ENCODE measurements at regions not wholly inside any gene's neighbourhood (a gene's known extent, or its start where the extent isn't known, plus 50 kb on each side); places are given as distances from the start of the nearest gene placed in this dataset.
A peak's percentile ranks its signal among the peaks of the same experiment; 100 is the strongest.

DNA sequence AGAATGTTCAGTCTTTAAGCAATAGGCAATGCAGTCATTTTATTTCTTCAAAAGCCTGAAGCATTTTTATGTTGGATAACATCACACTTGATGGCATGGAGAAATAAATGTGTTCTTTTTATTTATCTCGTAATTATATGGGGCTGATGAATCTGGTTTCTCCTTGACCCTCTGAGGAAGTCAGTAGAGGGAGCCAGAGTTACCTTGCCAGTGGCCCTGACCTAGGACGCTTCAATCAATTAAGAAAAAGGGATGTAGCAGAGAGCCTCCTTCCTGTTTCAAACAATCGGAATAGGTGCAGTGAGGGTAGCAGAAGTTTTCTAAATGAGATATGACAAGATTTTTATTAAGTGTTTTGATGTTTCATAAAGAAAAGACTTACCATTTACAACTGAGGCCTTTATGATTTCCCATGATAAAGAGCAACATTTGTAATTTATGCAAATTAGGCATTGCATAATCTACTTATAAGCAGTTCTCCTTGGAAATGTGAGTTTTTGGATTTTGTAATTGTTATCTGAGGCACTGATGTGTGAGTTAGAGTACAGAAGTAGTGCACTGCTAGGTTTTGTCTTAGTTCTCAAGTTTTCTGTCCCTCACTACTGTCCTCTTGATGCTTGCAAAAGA, 129.1 kb downstream of the RAP2B start:
- ATAC-seq (ENCODE audit: poor library complexity) (peak; percentile 66), DNase-seq (no peak)
- intact Hi-C loops (cut with DNase I) = no loop called here

DNA sequence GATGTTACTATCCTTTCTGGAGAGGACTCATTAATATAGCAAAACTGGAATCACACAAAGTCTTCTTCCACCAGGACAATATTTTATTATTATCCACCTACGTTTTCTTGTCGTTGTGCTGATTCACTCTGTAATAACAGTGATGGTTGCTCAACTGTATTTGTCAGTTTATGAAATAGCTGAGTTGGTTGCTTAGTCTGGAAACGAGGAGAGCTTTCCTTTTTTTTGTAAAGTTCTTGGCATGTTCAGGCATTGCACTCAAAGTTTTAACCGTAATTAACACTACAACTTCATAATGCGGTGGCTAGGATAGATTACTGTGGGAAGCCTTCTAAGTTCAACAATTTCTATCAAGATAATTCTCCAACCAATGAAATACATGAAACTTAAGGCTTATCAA, 131.2 kb downstream of the RAP2B start:
- no peak for ATAC-seq (ENCODE audit: poor library complexity)
- intact Hi-C loops (cut with DNase I) = no loop called here
- DNase-seq = no peak

GRCh38 chr3:153295901-153296300, 133.9 kb downstream of the RAP2B start:
- no peak for ATAC-seq (ENCODE audit: poor library complexity)
- intact Hi-C loops (cut with DNase I) = no loop called here
- no peak for DNase-seq

- DNase-seq (no peak), ATAC-seq (ENCODE audit: poor library complexity) (no peak)
- intact Hi-C loops (cut with DNase I) = no loop called here
Measured at GRCh38 chr3:153305189-153305588, 143.2 kb downstream of the RAP2B start.

DNA sequence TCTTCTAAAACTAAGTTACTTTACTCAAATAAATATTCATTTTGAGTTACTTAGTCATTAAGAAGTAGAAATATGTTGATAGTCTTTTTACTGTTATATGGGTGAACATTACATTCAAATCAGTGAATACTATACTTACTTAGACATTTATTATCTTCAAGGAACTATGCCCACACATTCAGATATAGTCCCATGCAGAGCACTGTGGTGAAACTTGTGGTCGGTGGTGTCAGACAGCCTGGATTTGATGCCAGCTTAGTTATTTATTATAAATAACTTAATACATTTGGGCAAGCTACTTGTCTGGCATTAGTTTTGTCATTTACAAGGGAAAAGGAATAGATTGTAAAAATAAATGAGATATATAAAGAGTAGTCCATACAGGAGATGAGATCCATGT, 149.5 kb downstream of the RAP2B start:
- DNase-seq = no peak
- ATAC-seq (ENCODE audit: poor library complexity) = no peak
- intact Hi-C loops (cut with DNase I) = no loop called here

DNA sequence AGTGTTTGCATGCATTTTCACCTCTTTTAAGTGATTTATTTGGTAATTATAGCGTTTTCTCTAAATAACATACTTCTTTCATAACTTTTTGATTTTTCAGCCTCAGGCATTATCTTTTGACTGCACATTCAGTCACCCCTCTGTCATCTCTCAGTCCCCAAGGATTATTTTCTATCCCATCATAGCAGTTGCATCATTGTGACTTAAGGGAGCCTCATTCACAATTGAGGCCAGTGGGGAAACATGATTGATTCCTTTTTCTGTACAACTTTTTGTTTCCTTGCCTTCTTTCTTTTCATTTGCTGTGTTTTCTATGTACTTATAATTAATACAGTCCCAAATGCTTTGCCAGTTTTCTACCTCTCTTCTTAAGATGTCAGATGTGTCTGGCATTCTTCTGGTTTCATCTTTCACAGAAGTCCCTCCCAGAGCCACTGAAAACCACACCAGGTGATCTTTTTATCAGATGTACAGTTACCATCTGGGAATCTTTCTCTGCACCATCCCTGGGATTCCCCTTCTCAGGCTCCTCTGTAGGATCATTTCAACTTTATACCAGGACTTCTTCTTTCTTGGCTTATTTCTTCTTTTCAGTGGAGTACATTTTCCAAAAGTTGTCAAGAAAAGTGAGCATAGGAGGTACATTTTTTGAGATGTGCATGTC, 151.4 kb downstream of the RAP2B start:
- no peak for DNase-seq

DNA sequence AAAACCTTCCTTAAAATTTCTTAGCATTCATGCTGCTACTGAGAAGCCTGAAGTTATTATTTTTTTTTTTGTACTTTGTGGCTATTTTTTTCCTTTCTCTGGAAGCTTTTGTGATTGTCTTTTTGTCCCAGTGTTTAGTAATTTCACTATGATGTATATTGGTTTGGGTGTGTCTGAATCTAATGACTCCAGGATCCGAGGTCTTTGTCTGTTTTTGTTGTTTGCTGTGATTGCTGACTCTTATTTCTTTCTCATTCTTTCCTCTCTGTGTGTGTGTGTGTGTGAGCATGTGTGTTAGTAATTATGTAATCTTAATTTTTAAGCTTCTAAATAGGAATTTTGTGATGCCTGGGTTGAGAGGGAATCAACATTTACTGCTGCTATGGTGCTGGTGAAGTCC, 152.0 kb downstream of the RAP2B start:
- intact Hi-C loops (cut with DNase I) = no loop called here
- no peak for DNase-seq
- ATAC-seq (ENCODE audit: poor library complexity) = no peak

More for the DNA sequence above, 151.4 kb downstream of the RAP2B start:
- intact Hi-C loops (cut with DNase I) = no loop called here
- ATAC-seq (ENCODE audit: poor library complexity) = no peak

GRCh38 chr3:153315781-153316180, 153.8 kb downstream of the RAP2B start:
- no peak for DNase-seq

DNA sequence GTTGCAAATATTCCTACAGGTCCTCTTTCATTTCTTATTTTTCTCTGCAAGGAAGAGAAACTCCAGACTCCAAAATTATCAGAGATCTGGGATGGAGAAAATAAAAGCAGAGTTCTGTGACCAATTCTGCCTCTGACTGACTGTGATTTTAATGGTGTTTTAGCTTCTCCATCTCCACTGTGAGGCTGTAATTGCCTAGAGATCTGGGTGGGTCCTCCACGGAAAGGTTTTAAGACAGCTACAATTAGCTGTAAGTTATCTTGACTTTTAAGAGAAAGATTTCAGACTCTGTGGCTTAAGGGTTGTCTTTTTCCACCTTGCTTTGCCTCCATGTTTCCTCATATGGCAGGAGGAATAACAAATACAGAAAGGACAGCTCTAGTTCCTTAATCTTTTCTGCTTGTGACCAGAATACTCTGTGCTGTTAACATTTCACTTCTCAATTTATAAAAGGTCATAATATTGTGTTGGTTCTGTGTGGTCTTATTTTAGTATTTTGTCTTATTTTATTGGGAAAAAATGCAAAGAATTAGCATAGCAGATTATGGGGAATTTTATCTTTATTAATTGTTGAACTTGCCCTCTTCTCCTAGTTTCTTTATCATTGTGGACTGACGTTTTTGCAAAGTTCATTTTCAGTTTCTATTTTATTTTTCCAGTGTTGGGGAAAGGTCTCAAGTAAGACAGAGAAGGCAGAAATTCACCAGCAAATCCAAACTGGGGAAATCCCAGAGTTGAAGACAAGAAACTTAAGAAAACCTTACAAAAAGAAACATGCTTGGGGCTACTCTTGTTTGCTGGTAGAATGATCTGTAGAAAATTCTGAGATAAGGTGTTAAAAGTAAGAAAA, 157.9 kb downstream of the RAP2B start:
- no peak for ATAC-seq (ENCODE audit: poor library complexity)
- DNase-seq = no peak
- intact Hi-C loops (cut with DNase I) = no loop called here

More at GRCh38 chr3:153315781-153316180, 153.8 kb downstream of the RAP2B start:
- ATAC-seq (ENCODE audit: poor library complexity) = no peak
- intact Hi-C loops (cut with DNase I) = no loop called here

DNA sequence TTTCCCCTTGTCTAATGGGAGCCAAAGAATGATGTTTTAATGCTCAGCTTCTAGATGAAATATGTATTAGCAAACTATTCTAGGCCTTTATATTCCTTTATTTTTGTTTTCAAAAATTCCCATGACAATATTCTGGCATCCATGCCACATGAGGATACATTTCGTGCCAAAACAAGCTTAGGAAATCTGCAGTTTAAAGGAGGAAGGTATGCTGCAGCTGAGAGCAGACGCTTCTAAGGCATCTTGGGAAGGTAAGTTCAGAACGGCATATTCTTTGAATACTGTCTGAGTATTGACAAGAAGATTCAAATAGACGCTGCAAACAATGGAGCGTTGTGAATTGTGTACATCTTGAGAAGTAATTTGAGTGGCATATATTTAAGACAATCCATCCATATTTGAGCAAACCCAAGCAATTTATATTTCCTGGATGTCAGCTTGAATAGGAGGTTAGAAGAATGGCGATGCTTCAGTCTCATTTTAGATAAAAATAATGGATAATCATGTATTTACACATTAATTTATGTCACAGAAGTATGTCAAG, 158.6 kb downstream of the RAP2B start:
- ATAC-seq (ENCODE audit: poor library complexity) = no peak
- intact Hi-C loops (cut with DNase I) = no loop called here

DNA sequence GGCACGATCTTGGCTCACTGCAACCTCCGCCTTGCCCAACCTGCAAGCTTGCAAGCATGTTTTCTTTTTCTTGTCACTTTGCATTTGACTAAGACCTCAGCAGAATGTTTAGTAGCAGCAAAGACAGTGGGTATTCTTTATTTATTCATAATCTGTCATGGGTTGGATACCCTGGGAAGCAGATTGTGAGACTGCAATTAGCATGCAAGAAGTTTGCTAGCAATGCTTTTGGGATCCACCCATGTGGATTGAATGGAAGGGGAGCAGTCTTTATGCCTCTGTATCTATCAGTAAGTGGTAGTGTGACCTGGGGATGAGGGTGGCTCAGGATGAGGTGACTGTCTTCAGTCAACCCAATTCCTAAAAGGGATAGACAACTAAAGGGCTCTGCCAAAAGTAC, 166.7 kb downstream of the RAP2B start:
- intact Hi-C loops (cut with DNase I) = no loop called here
- no peak for ATAC-seq (ENCODE audit: poor library complexity)
- no peak for DNase-seq

More for the DNA sequence above, 158.6 kb downstream of the RAP2B start:
- DNase-seq = no peak

- intact Hi-C loops (cut with DNase I) = no loop called here
- no peak for DNase-seq
- no peak for ATAC-seq (ENCODE audit: poor library complexity)
Measured at GRCh38 chr3:153330901-153331300, 168.9 kb downstream of the RAP2B start.

DNA sequence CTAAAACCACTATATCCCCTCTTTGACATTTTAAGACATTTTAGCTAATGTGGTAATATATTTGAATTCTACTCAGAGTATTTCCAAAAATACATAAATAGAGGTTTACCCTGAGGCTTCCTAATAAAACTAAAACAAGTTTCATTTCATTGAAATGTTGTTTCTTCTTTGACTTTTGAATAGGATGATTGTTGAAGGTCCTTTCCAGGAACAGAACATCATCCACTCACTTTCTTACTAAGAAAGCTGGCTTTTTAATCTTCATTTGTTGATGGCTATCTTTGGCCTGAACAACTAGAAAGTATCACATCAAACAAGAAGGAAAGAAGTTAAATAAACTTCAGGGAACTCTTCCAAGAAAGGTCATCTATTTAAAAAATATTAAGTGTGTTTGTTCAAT, 169.7 kb downstream of the RAP2B start:
- ATAC-seq (ENCODE audit: poor library complexity) = no peak
- intact Hi-C loops (cut with DNase I) = no loop called here
- no peak for DNase-seq

DNA sequence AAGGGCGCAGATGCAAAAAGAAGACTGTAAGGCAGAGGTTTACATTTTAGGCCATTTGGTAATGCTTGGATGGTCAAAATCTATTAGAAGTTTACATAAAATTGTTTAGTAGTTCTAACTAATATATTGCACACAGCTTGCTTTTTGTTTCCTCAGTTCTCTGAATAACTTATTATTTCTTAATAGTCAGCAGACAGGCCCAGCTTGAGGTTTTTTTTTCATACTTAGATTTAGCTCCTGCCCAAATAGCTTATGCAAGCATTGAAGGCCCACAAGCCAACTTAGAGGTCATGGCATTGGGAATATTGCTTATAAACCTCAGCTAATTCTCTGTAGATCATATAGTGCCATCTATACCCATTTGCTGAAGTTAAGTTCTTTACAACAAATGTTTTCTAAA, 172.5 kb downstream of the RAP2B start:
- no peak for ATAC-seq (ENCODE audit: poor library complexity)
- DNase-seq = no peak
- intact Hi-C loops (cut with DNase I) = no loop called here

GRCh38 chr3:153337369-153337768, 175.3 kb downstream of the RAP2B start:
- no peak for ATAC-seq (ENCODE audit: poor library complexity)

GRCh38 chr3:153338487-153338886, 176.5 kb downstream of the RAP2B start:
- intact Hi-C loops (cut with DNase I) = no loop called here
- DNase-seq (no peak), ATAC-seq (ENCODE audit: poor library complexity) (no peak)

More at GRCh38 chr3:153337369-153337768, 175.3 kb downstream of the RAP2B start:
- DNase-seq = no peak
- intact Hi-C loops (cut with DNase I) = no loop called here

DNA sequence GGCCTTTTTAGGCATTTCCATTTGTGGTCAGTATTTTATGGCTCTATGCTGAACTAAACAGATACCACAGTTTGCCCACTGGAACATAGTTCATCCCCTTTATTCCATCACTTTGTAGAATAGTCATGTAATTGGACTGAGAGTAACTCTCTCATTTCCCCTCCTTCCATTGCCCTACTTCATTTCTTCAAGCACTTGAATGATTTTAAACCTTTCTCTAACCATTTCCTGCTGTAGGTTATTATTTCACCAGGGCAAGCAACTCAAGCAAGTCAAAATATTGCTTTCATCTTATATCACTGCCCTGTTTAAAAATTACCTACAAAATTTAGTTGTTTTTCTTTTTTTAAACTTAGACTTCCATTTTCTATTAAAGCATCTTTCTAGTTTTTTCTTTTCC, 177.0 kb downstream of the RAP2B start:
- intact Hi-C loops (cut with DNase I) = no loop called here
- DNase-seq (no peak), ATAC-seq (ENCODE audit: poor library complexity) (no peak)

- intact Hi-C loops (cut with DNase I) = no loop called here
- ATAC-seq (ENCODE audit: poor library complexity) (no peak), DNase-seq (no peak)
Measured at GRCh38 chr3:153343988-153344782, 182.2 kb downstream of the RAP2B start.
